Parathyroid adenoma (tissue), 2 donors: ENCODE measurements at regions not wholly inside any gene's neighbourhood (a gene's known extent, or its start where the extent isn't known, plus 50 kb on each side); places are given as distances from the start of the nearest gene placed in this dataset.
A peak's percentile ranks its signal among the peaks of the same experiment; 100 is the strongest.

ENCODE experiments used
- H2AFZ ChIP-seq: fragments of 300-600 bp; sonication (generic); one replicate; pipeline ENCODE4 v1.7.0; 2017; ENCODE audit warnings: antibody characterized with exemption, mild to moderate bottlenecking
- H3K27ac ChIP-seq: fragments of 300-600 bp; sonication (generic); one replicate; pipeline ENCODE4 v1.7.0; 2017
- H3K27me3 ChIP-seq: fragments of 300-600 bp; sonication (generic); one replicate; pipeline ENCODE4 v1.7.0; 2017; ENCODE audit warnings: low read length; ENCODE audit not compliant: control insufficient read depth, insufficient read depth
- H3K36me3 ChIP-seq: fragments of 300-600 bp; sonication (generic); one replicate; pipeline ENCODE4 v1.7.0; 2017; ENCODE audit warnings: low read length; ENCODE audit not compliant: control insufficient read depth, insufficient read depth
- H3K4me1 ChIP-seq: fragments of 300-600 bp; sonication (generic); one replicate; pipeline ENCODE4 v1.7.0; 2017; ENCODE audit warnings: control low read depth
- H3K4me2 ChIP-seq: fragments of 300-600 bp; sonication (generic); one replicate; pipeline ENCODE4 v1.7.0; 2017; ENCODE audit warnings: low read length
- H3K4me3 ChIP-seq: fragments of 300-600 bp; sonication (generic); one replicate; pipeline ENCODE4 v1.7.0; 2017; ENCODE audit warnings: low read depth, low read length
- H3K79me2 ChIP-seq: fragments of 300-600 bp; sonication (generic); one replicate; pipeline ENCODE4 v1.7.0; 2017; ENCODE audit warnings: control low read depth
- H3K9ac ChIP-seq: fragments of 300-600 bp; sonication (generic); one replicate; pipeline ENCODE4 v1.7.0; 2017; ENCODE audit warnings: mild to moderate bottlenecking
- H3K9me3 ChIP-seq: fragments of 300-600 bp; sonication (generic); one replicate; pipeline ENCODE4 v1.7.0; 2017; ENCODE audit warnings: low read length; ENCODE audit not compliant: control insufficient read depth
- TF ChIP-seq, protein P1 (sequence below): fragments of 300-600 bp; sonication (generic); IDR thresholded peaks from one replicate; pipeline ENCODE4 v1.7.0; 2017; ENCODE audit warnings: antibody characterized with exemption, mild to moderate bottlenecking
- donor health status: primary hyperparathyroidism.

DNA sequence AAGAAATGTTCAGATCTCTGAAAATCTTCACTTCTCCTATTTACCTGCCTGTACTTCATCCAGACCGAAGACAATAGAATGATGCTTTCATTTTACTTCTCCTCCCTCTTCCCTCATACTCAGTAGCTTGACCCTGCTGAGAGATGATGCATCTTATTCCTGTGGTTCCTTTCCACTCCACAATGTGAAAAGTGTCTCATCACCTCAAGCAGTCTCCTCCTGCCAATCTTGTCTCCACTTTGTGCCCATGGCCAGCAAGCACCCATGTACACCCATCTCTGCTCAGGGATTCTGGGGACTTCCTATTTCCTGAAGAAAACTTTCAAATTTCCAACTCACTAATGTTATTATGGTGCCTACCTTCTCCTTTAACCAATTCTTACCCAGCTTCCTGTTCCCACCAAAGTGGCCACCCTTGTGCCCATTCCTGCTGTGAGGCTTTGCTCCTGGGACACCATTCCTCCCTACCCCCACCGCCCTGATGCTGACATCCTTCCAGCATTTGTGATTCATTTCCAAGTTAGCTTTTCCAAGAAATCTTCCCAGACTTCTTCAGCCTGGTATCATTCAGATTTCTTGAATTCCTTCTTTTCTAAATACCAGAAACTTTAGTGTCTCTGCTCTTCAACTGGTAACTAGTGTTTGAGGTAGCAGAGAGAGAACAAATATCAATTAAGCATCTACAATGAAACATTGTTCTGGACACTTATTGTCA, 212.5 kb downstream of the POSTN start:
- Histone ChIP-seq H3K27ac (no peak overlapping the region), H3K36me3 (no peaks in the 10 kb centered on the region), H3K79me2 (no peaks in the 10 kb centered on the region), H3K4me1 (no peaks in the 10 kb centered on the region), H3K4me3 (no peak overlapping the region), H2AFZ (no peak overlapping the region), H3K9ac (no peak overlapping the region), H3K9me3 (no peaks in the 10 kb centered on the region), H3K27me3 (no peaks in the 10 kb centered on the region), H3K4me2 (no peak overlapping the region)
- TF ChIP-seq, protein P1, sequence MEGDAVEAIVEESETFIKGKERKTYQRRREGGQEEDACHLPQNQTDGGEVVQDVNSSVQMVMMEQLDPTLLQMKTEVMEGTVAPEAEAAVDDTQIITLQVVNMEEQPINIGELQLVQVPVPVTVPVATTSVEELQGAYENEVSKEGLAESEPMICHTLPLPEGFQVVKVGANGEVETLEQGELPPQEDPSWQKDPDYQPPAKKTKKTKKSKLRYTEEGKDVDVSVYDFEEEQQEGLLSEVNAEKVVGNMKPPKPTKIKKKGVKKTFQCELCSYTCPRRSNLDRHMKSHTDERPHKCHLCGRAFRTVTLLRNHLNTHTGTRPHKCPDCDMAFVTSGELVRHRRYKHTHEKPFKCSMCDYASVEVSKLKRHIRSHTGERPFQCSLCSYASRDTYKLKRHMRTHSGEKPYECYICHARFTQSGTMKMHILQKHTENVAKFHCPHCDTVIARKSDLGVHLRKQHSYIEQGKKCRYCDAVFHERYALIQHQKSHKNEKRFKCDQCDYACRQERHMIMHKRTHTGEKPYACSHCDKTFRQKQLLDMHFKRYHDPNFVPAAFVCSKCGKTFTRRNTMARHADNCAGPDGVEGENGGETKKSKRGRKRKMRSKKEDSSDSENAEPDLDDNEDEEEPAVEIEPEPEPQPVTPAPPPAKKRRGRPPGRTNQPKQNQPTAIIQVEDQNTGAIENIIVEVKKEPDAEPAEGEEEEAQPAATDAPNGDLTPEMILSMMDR, result no peak

DNA sequence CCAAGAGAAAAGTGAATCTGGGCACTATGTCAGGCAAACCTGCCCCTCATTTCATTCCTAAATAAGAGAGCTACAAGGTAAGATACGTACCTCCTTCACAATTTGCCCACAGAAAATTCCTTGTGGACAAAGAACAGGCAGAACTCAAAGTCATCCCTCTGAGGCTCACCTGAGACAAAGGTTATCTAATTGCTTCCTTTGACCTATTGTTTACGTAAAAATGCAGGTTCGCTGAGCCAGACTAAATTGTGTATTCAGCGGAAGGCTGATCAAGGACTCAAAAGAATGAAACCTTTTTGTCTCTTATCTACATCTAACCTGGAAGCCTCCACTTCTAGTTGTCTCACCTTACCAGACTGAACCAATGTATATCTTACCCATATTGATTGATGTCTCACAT, 213.3 kb downstream of the POSTN start:
- Histone ChIP-seq H3K27ac (no peak overlapping the region), H3K9me3 (no peaks in the 10 kb centered on the region), H3K9ac (no peak overlapping the region), H3K4me1 (no peaks in the 10 kb centered on the region), H3K36me3 (no peaks in the 10 kb centered on the region), H2AFZ (no peak overlapping the region), H3K27me3 (no peaks in the 10 kb centered on the region), H3K79me2 (no peaks in the 10 kb centered on the region), H3K4me3 (no peak overlapping the region), H3K4me2 (no peak overlapping the region)
- TF ChIP-seq, protein P1, result no peak

DNA sequence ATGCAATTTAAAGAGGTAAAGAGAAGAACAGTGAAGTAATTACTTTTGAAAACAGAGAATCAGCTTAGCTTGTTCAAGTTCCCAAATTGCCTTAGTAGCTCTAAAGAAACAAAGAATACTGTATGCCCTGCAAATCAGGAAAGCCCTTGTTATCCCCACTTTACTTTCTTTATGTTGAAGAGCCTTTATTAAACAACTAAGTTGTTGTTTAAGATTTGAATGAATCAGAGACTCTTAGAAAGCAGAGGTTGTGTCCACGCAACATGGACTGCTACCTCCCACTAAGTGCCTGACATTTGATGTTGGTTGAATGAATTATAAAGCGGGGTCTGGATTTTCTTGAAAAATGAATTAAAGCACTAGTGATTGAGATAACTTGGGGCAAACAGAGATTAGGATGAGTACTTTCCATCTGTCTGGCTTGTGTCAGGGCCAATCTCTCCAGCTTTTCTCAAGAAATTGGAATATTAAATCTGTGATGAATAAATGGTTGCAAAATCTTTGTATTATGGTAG, 214.7 kb downstream of the POSTN start:
- no peak overlapping the region for H3K4me3 ChIP-seq
- H3K79me2 ChIP-seq, result no peaks in the 10 kb centered on the region
- no peak overlapping the region for H3K9ac ChIP-seq
- H3K27me3 ChIP-seq, result no peaks in the 10 kb centered on the region
- H3K27ac ChIP-seq, result no peak overlapping the region
- no peak overlapping the region for H2AFZ ChIP-seq
- no peaks in the 10 kb centered on the region for H3K36me3 ChIP-seq
- H3K4me2 ChIP-seq, result no peak overlapping the region
- no peaks in the 10 kb centered on the region for H3K9me3 ChIP-seq
- TF ChIP-seq, protein P1, result no peak
- no peaks in the 10 kb centered on the region for H3K4me1 ChIP-seq

DNA sequence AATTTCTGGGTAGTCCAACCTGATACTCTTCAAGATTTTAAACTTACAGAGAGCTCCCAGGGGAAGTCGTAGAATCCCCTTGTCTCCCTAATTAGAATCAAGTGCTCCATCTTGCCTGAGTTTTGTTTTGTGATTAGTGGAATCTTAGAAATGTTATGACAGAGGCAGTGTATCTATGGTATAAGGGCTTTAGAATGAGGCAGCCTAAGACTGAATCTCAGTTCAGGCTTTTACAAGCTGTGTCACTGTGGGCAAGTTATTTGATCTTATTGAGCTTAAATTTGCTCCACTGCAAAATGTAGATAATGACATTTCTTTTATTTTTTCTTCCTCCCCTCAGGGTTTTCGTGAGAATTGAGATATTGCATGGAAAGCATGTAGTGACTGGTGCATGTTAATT, 215.5 kb downstream of the POSTN start:
- H3K9me3 ChIP-seq, result no peaks in the 10 kb centered on the region
- H3K9ac ChIP-seq, result no peak overlapping the region
- H2AFZ ChIP-seq, result no peak overlapping the region
- no peaks in the 10 kb centered on the region for H3K36me3 ChIP-seq
- no peak overlapping the region for H3K4me3 ChIP-seq
- TF ChIP-seq, protein P1, result no peak
- H3K27ac ChIP-seq, result no peak overlapping the region
- H3K4me2 ChIP-seq, result no peak overlapping the region
- no peaks in the 10 kb centered on the region for H3K79me2 ChIP-seq
- no peaks in the 10 kb centered on the region for H3K27me3 ChIP-seq
- no peaks in the 10 kb centered on the region for H3K4me1 ChIP-seq

DNA sequence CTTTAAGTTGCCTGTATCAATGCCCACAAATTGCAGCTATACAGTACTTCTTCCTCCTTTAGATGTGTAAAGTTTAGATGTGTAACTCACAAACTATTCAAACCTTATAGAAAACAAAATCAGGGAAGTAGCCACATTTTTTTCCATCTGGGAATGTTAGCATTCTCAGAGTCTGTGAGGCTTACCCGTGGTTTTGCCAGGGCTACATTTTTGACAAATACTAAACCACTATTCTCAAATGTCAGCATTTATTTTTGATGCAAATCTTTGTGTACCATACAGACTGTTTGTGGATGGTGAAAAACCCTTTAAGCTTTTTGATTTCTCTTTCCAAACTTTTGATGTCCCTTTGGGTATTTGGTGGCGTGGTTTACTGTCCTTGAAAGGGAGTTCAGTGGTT, 216.4 kb downstream of the POSTN start:
- no peak overlapping the region for H3K27ac ChIP-seq
- peak overlapping the region; percentile 20 for H2AFZ ChIP-seq
- no peak overlapping the region for H3K4me3 ChIP-seq
- no peaks in the 10 kb centered on the region for H3K4me1 ChIP-seq
- H3K79me2 ChIP-seq, result no peaks in the 10 kb centered on the region
- H3K4me2 ChIP-seq, result no peak overlapping the region
- no peaks in the 10 kb centered on the region for H3K36me3 ChIP-seq
- TF ChIP-seq, protein P1, result no peak
- H3K9me3 ChIP-seq, result no peaks in the 10 kb centered on the region
- H3K9ac ChIP-seq, result no peak overlapping the region
- no peaks in the 10 kb centered on the region for H3K27me3 ChIP-seq
